H9 (cell line): ENCODE measurements at regions not wholly inside any gene's neighbourhood (a gene's known extent, or its start where the extent isn't known, plus 50 kb on each side); places are given as distances from the start of the nearest gene placed in this dataset.
"Not testable (repeated sequence)": the region's sequence is repeated elsewhere in the genome, so short reads cannot be mapped to it uniquely, and the experiment has no call there.

Experiments used
- DNase-seq: peaks from one replicate; pipeline ENCODE4 v3.0.0-alpha.2; 2017
- H2AFZ ChIP-seq: one replicate; pipeline ENCODE4 v1.6.1; 2013; ENCODE audit warnings: mild to moderate bottlenecking, low read length, control low read depth, moderate library complexity
- H2AK5ac ChIP-seq: 2 replicates; pipeline ENCODE4 v1.6.1; 2013; ENCODE audit warnings: low read length, control low read depth, mixed read lengths; ENCODE audit not compliant: insufficient read length
- H2BK120ac ChIP-seq: one replicate; pipeline ENCODE4 v1.6.1; 2013; ENCODE audit warnings: low read depth, mild to moderate bottlenecking, low read length, control low read depth, inconsistent platforms; ENCODE audit not compliant: poor library complexity, severe bottlenecking
- H2BK12ac ChIP-seq: 2 replicates; pipeline ENCODE4 v1.6.1; 2013; ENCODE audit warnings: low read length, control low read depth, mixed read lengths, low read depth; ENCODE audit not compliant: insufficient read length
- H2BK15ac ChIP-seq: 2 replicates; pipeline ENCODE4 v1.6.1; 2013; ENCODE audit warnings: low read depth, low read length, control low read depth
- H2BK20ac ChIP-seq: one replicate; pipeline ENCODE4 v1.6.1; 2013; ENCODE audit warnings: low read depth, mild to moderate bottlenecking, low read length, control low read depth, inconsistent platforms; ENCODE audit not compliant: poor library complexity, severe bottlenecking
- H2BK5ac ChIP-seq: 2 replicates; pipeline ENCODE4 v1.6.1; 2013; ENCODE audit warnings: low read length, control low read depth, mixed read lengths; ENCODE audit not compliant: insufficient read length
- H3K14ac ChIP-seq: 2 replicates; pipeline ENCODE4 v1.6.1; 2013; ENCODE audit warnings: low read length, control low read depth; ENCODE audit not compliant: insufficient read depth
- H3K18ac ChIP-seq: 2 replicates; pipeline ENCODE4 v1.6.1; 2013; ENCODE audit warnings: low read depth, mild to moderate bottlenecking, mixed read lengths, low read length, control low read depth; ENCODE audit not compliant: insufficient read length
- H3K23ac ChIP-seq: 2 replicates; pipeline ENCODE4 v1.6.1; 2013; ENCODE audit warnings: low read length, control low read depth, mixed read lengths, low read depth; ENCODE audit not compliant: insufficient read length
- H3K23me2 ChIP-seq: 2 replicates; pipeline ENCODE4 v1.6.1; 2013; ENCODE audit warnings: low read depth, mild to moderate bottlenecking, mixed read lengths, low read length, control low read depth; ENCODE audit not compliant: insufficient read length, poor library complexity, severe bottlenecking
- H3K27ac ChIP-seq: 2 replicates; pipeline ENCODE4 v1.5.1; 2013; ENCODE audit warnings: low read length, control low read depth, mixed read lengths, low read depth; ENCODE audit not compliant: insufficient read length
- H3K27me3 ChIP-seq: 2 replicates; pipeline ENCODE4 v1.6.1; 2013; ENCODE audit warnings: low read length, control low read depth, inconsistent platforms; ENCODE audit not compliant: insufficient read depth
- H3K4ac ChIP-seq: 2 replicates; pipeline ENCODE4 v1.6.1; 2013; ENCODE audit warnings: low read depth, mild to moderate bottlenecking, control low read depth, inconsistent platforms, low read length, moderate library complexity
- H3K4me1 ChIP-seq: 2 replicates; pipeline ENCODE4 v1.6.1; 2013; ENCODE audit warnings: low read length, control low read depth, inconsistent platforms; ENCODE audit not compliant: insufficient read depth
- H3K4me2 ChIP-seq: 2 replicates; pipeline ENCODE4 v1.6.1; 2013; ENCODE audit warnings: low read length, control low read depth, mixed read lengths; ENCODE audit not compliant: insufficient read length, insufficient read depth
- H3K56ac ChIP-seq: 2 replicates; pipeline ENCODE4 v1.6.1; 2013; ENCODE audit warnings: low read depth, mild to moderate bottlenecking, mixed read lengths, low read length, control low read depth; ENCODE audit not compliant: insufficient read length
- H3K79me1 ChIP-seq: 2 replicates; pipeline ENCODE4 v1.6.1; 2013; ENCODE audit warnings: low read depth, mild to moderate bottlenecking, moderate library complexity, low read length, control low read depth, inconsistent platforms; ENCODE audit not compliant: insufficient read depth, poor library complexity, severe bottlenecking
- H3K79me2 ChIP-seq: 2 replicates; pipeline ENCODE4 v1.6.1; 2013; ENCODE audit warnings: low read length, control low read depth, inconsistent platforms; ENCODE audit not compliant: insufficient read depth
- H3K9ac ChIP-seq: 2 replicates; pipeline ENCODE4 v1.6.1; 2013; ENCODE audit warnings: low read length, control low read depth, mixed read lengths; ENCODE audit not compliant: insufficient read length; ENCODE audit errors: extremely low read depth
- H3K9me3 ChIP-seq: one replicate; pipeline ENCODE4 v1.6.1; 2013; ENCODE audit warnings: low read depth, low read length, inconsistent platforms; ENCODE audit not compliant: control insufficient read depth
- H3T11ph ChIP-seq: one replicate; pipeline ENCODE4 v1.6.1; 2013; ENCODE audit warnings: mild to moderate bottlenecking, low read length, control low read depth, inconsistent platforms
- H4K20me1 ChIP-seq: one replicate; pipeline ENCODE4 v1.6.1; 2013; ENCODE audit not compliant: control insufficient read depth, insufficient read length, insufficient read depth
- H4K5ac ChIP-seq: 2 replicates; pipeline ENCODE4 v1.6.1; 2013; ENCODE audit warnings: low read depth, mild to moderate bottlenecking, mixed read lengths, low read length, control low read depth; ENCODE audit not compliant: insufficient read length
- H4K8ac ChIP-seq: replicated peaks from 2 replicates; pipeline ENCODE4 v1.6.1; 2013; ENCODE audit warnings: low read length, control low read depth, mixed read lengths, low read depth; ENCODE audit not compliant: insufficient read length
- H4K91ac ChIP-seq: 2 replicates; pipeline ENCODE4 v1.6.1; 2013; ENCODE audit warnings: low read depth, mild to moderate bottlenecking, moderate library complexity, mixed read lengths, low read length, control low read depth; ENCODE audit not compliant: insufficient read length
- H3K27ac Mint-ChIP-seq, 3 experiments: 2 replicates in 2 of 3; 3 replicates in 1 of 3; pipeline ENCODE4 v1.8.0; 2020 to 2021; ENCODE audit warnings: mixed read lengths in 3 of 3, mild to moderate bottlenecking in 1 of 3, moderate library complexity in 1 of 3
- H3K27me3 Mint-ChIP-seq: 2 replicates; pipeline ENCODE4 v1.8.0; 2021; ENCODE audit warnings: low read depth, mild to moderate bottlenecking, moderate library complexity, mixed read lengths
- H3K36me3 Mint-ChIP-seq, 3 experiments: 2 replicates in 2 of 3; 3 replicates in 1 of 3; pipeline ENCODE4 v1.8.0; 2020 to 2021; ENCODE audit warnings: low read depth in 3 of 3, mixed read lengths in 3 of 3; ENCODE audit not compliant: insufficient read depth in 1 of 3
- H3K4me1 Mint-ChIP-seq, 2 experiments: 2 replicates each; pipeline ENCODE4 v1.8.0; 2020; ENCODE audit warnings: mixed read lengths in 2 of 2
- H3K4me3 Mint-ChIP-seq, 2 experiments: 2 replicates in 1 of 2; 3 replicates in 1 of 2; pipeline ENCODE4 v1.8.0; 2020 to 2021; ENCODE audit warnings: mild to moderate bottlenecking in 2 of 2, mixed read lengths in 2 of 2, moderate library complexity in 1 of 2
- H3K9me3 Mint-ChIP-seq, 2 experiments: 2 replicates in 1 of 2; 3 replicates in 1 of 2; pipeline ENCODE4 v1.8.0; 2020; ENCODE audit warnings: mild to moderate bottlenecking in 2 of 2, mixed read lengths in 2 of 2, moderate library complexity in 1 of 2
- WGBS: extraction: QIAGEN DNeasy Blood & Tissue Kit; methylation state at CpG from one replicate; pipeline ENCODE4 v1.1.7; 2013; ENCODE audit warnings: missing lambda C conversion rate, low lambda C conversion rate, mixed read lengths; ENCODE audit not compliant: insufficient read length; ENCODE audit errors: extremely low coverage; 5-methylcytosine and 5-hydroxymethylcytosine counted together
- TF ChIP-seq, protein P1 (sequence below): fragments of 200-600 bp; sonication (generic); conservative IDR thresholded peaks from 3 replicates; pipeline ENCODE4 v1.8.0; 2021; ENCODE audit warnings: antibody characterized with exemption, mild to moderate bottlenecking

DNA sequence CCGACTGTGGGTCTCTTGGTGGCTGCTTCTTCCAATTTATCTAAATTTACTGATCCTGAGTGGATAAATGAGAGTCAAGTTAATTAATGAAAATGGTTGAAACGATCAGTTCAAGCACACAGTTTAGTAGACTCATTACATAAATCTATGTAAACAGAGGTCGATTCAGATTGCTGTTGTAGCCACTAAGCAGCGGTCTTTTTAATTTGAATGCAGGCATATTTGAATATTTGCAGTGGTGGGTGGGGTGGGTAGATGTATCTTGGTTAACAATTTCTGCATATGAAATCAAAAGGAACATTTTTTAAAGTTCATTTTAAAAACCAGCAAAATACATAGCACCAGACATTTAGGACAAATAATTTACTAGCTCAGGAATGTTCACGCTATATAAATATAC, 325.9 kb downstream of the KLF12 start:
- H3K4me2 ChIP-seq = no peak overlapping the region
- H4K8ac ChIP-seq = no peak overlapping the region
- no peaks in the 10 kb centered on the region for H3K79me2 ChIP-seq
- H2AK5ac ChIP-seq = no peak overlapping the region
- Mint-ChIP-seq H3K27me3 (no peaks in the 10 kb centered on the region), H3K27ac (no peak overlapping the region; a peak in 1 of 7 replicates), H3K4me1 (peaks cover 0 to 6% of the 10 kb centered on the region in 2 experiments; a peak in 3 of 4 replicates), H3K4me3 (no peak overlapping the region), H3K9me3 (no peaks in the 10 kb centered on the region), H3K36me3 (no peaks in the 10 kb centered on the region)
- TF ChIP-seq, protein P1, sequence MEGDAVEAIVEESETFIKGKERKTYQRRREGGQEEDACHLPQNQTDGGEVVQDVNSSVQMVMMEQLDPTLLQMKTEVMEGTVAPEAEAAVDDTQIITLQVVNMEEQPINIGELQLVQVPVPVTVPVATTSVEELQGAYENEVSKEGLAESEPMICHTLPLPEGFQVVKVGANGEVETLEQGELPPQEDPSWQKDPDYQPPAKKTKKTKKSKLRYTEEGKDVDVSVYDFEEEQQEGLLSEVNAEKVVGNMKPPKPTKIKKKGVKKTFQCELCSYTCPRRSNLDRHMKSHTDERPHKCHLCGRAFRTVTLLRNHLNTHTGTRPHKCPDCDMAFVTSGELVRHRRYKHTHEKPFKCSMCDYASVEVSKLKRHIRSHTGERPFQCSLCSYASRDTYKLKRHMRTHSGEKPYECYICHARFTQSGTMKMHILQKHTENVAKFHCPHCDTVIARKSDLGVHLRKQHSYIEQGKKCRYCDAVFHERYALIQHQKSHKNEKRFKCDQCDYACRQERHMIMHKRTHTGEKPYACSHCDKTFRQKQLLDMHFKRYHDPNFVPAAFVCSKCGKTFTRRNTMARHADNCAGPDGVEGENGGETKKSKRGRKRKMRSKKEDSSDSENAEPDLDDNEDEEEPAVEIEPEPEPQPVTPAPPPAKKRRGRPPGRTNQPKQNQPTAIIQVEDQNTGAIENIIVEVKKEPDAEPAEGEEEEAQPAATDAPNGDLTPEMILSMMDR = no peak
- no peaks in the 10 kb centered on the region for H3K23me2 ChIP-seq
- no peaks in the 10 kb centered on the region for H3K4me1 ChIP-seq
- H2BK15ac ChIP-seq = no peak overlapping the region
- no peak overlapping the region for H3K14ac ChIP-seq
- no peaks in the 10 kb centered on the region for H4K20me1 ChIP-seq
- H3K27me3 ChIP-seq = no peaks in the 10 kb centered on the region
- no peaks in the 10 kb centered on the region for H3K9me3 ChIP-seq
- DNase-seq = no peak
- H2BK120ac ChIP-seq = no peak overlapping the region
- H2BK5ac ChIP-seq = no peak overlapping the region
- H4K5ac ChIP-seq = no peak overlapping the region
- H3K23ac ChIP-seq = no peak overlapping the region
- no peak overlapping the region for H2BK12ac ChIP-seq
- H3K79me1 ChIP-seq = no peaks in the 10 kb centered on the region
- H3K9ac ChIP-seq = no peak overlapping the region
- H2AFZ ChIP-seq = no peak overlapping the region
- no peak overlapping the region for H2BK20ac ChIP-seq
- no peak overlapping the region for H3K18ac ChIP-seq
- H3K27ac ChIP-seq = no peak overlapping the region
- H3K4ac ChIP-seq = no peak overlapping the region
- H4K91ac ChIP-seq = no peak overlapping the region
- no peak overlapping the region for H3T11ph ChIP-seq
- WGBS = no CpG with 5 or more reads among the region's 5 CpGs
- H3K56ac ChIP-seq = no peak overlapping the region

DNA sequence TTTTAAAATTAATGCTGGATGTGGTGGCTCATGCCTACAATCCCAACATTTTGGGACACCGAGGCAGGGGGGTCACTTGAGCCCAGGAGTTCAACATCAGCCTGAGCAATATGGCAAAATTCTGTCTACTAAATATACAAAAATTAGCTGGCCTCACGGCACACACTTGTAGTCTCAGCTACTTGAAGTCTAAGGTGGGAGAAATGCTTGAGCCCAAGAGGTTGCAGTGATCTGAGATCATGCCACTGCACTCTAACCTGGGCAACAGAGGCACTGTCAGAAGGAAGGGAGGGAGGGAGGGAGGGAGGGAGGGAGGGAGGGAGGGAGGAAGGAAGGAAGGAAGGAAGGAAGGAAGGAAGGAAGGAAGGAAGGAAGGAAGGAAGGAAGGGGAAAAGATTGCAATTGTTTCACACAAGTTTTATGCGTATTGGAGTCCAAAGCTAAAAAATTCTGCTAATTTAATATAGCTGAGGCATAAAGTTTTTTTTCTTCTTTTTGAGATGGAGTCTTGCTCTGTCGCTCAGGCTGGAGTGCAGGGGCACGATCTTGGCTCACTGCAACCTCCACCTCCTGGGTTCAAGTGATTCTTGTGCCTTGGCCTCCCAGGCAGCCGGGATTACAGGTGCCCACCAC, 328.8 kb downstream of the KLF12 start:
- not testable (repeated sequence) for H3K4me1 ChIP-seq, H4K20me1 ChIP-seq, H3T11ph ChIP-seq, H3K18ac ChIP-seq, H2BK120ac ChIP-seq, H3K27me3 Mint-ChIP-seq, H4K5ac ChIP-seq, H4K91ac ChIP-seq, DNase-seq, H3K27ac Mint-ChIP-seq, H3K14ac ChIP-seq, H2BK5ac ChIP-seq, H3K4me3 Mint-ChIP-seq, H3K27me3 ChIP-seq, H3K23me2 ChIP-seq, H2BK20ac ChIP-seq, H3K9ac ChIP-seq, H3K4me2 ChIP-seq, H3K9me3 Mint-ChIP-seq, H2BK12ac ChIP-seq, H2AK5ac ChIP-seq, H3K36me3 Mint-ChIP-seq, H3K4ac ChIP-seq, H3K23ac ChIP-seq, H3K4me1 Mint-ChIP-seq, H4K8ac ChIP-seq, H2BK15ac ChIP-seq, H2AFZ ChIP-seq, H3K79me1 ChIP-seq, H3K56ac ChIP-seq, H3K27ac ChIP-seq, H3K9me3 ChIP-seq, H3K79me2 ChIP-seq
- no CpG with 5 or more reads among the region's 6 CpGs for WGBS
